Panc1 (cell line): ENCODE measurements at regions not wholly inside any gene's neighbourhood (a gene's known extent, or its start where the extent isn't known, plus 50 kb on each side); places are given as distances from the start of the nearest gene placed in this dataset.

Experiments
- ATAC-seq: fragments of 200-7000 bp; cut with Tn5 transposase; 2 replicates; pipeline ENCODE4 v1.9.1; 2020; ENCODE audit warnings: mild to moderate bottlenecking, moderate library complexity
- BruUV-seq: library from RNA; stranded (reverse); fragments of 400-500 nt; replicated peaks from 2 replicates; lab custom pipeline; 2021; lab: Mats Ljungman, UMichigan
- CTCF ChIA-PET: fragments of 300-600 bp; sonication (Branson Sonifier 250); formaldehyde crosslinking; loops from one replicate; lab custom pipeline; 2022; ENCODE audit warnings: antibody characterized with exemption; lab: Charles Lee
- POLR2A ChIA-PET: fragments of 300-600 bp; sonication (Branson Sonifier 250); formaldehyde crosslinking; loops from one replicate; lab custom pipeline; 2022; ENCODE audit warnings: antibody characterized with exemption; lab: Charles Lee
- DNase-seq: peaks from one replicate; pipeline ENCODE4 v3.0.0-alpha.2; 2010; ENCODE audit warnings: low read depth, low spot score
- H3K27ac ChIP-seq: 2 replicates; pipeline ENCODE4 v1.5.1; 2011; ENCODE audit warnings: mild to moderate bottlenecking, low read length, inconsistent platforms
- H3K27me3 ChIP-seq: fragments of 200-500 bp; sonication (Bioruptor generic); 2 replicates; pipeline ENCODE4 v1.6.0; 2014; ENCODE audit warnings: low read length, inconsistent platforms; ENCODE audit not compliant: control insufficient read depth, insufficient read depth
- H3K36me3 ChIP-seq: fragments of 200-500 bp; sonication (Bioruptor generic); 2 replicates; pipeline ENCODE4 v1.5.1; 2014; ENCODE audit warnings: inconsistent platforms, mild to moderate bottlenecking, low read length, moderate library complexity; ENCODE audit not compliant: control insufficient read depth, insufficient read depth
- H3K4me1 ChIP-seq: 2 replicates; pipeline ENCODE4 v1.5.1; 2011; ENCODE audit warnings: inconsistent platforms, mild to moderate bottlenecking, low read length, moderate library complexity; ENCODE audit not compliant: control insufficient read depth, insufficient read depth
- H3K4me3 ChIP-seq, 2 experiments: 2 replicates each; pipeline ENCODE4 v1.5.1; 2011 to 2012; ENCODE audit warnings: low read depth in 2 of 2, low read length in 2 of 2, mild to moderate bottlenecking in 2 of 2, inconsistent platforms in 1 of 2, moderate library complexity in 1 of 2
- H3K9me3 ChIP-seq: fragments of 200-500 bp; sonication (Bioruptor generic); 2 replicates; pipeline ENCODE4 v1.5.1; 2014; ENCODE audit warnings: low read depth, mild to moderate bottlenecking, inconsistent platforms, low read length, moderate library complexity; ENCODE audit not compliant: control insufficient read depth, insufficient read depth
- POLR2AphosphoS5 ChIP-seq: IDR thresholded peaks from 2 replicates; pipeline ENCODE4 v1.6.1; 2012; ENCODE audit warnings: mild to moderate bottlenecking, low read depth, low read length, moderate library complexity
- SIN3A ChIP-seq: IDR thresholded peaks from 2 replicates; pipeline ENCODE4 v1.6.1; 2012; ENCODE audit warnings: low read depth, mild to moderate bottlenecking, low read length, moderate library complexity, borderline replicate concordance; ENCODE audit not compliant: insufficient read depth
- TCF7L2 ChIP-seq: IDR thresholded peaks from 2 replicates; pipeline ENCODE4 v1.6.1; 2011; ENCODE audit warnings: mild to moderate bottlenecking, low read depth, low read length, inconsistent platforms
- in situ Hi-C: cut with HindIII; loops from 2 replicates; pipeline ENCODE4 v1.10.0; 2016; ENCODE audit warnings: low sequenced_read_pairs, low pct_unique_long_range_greater_than_20kb
- intact Hi-C: fragments of 100-400 bp; cut with micrococcal nuclease; formaldehyde crosslinking; loops from one replicate; pipeline ENCODE4 v1.10.0; 2022; ENCODE audit not compliant: unreplicated experiment
- TF ChIP-seq, protein P1 (sequence below): fragments of 450-650 bp; IDR thresholded peaks from 2 replicates; pipeline ENCODE4 v1.5.1; 2017; ENCODE audit warnings: mild to moderate bottlenecking
- TF ChIP-seq, protein P2 (sequence below), 2 experiments: IDR thresholded peaks; 2 replicates each; pipeline ENCODE4 v1.6.1; 2011 to 2012; ENCODE audit warnings: low read depth in 2 of 2, control low read depth in 1 of 2, low read length in 1 of 2, mild to moderate bottlenecking in 1 of 2, moderate library complexity in 1 of 2; ENCODE audit not compliant: insufficient read depth in 1 of 2

DNA sequence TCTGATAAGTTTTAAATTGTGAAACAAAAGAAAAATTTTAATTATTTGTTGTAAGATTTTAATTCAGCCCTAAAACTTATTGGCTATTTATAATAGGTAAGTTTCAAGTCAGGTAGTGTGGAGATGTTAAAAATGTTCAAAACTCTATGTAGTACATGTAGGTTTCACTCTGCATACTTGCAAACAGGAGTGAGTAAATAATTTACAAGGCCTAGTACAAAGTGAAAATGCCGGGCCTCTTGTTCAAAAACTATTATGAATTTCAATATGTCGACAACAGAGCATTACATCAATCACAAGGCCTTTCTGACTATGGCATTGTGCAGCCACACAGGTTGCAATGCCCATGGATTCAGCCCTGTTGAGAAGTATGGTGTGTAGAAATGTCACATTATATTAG, 80.9 kb upstream of the GRIK2 start:
- Histone ChIP-seq H3K27ac (no peak overlapping the region), H3K4me3 (no peak overlapping the region), H3K36me3 (no peaks in the 10 kb centered on the region), H3K27me3 (no peaks in the 10 kb centered on the region), H3K9me3 (no peaks in the 10 kb centered on the region), H3K4me1 (no peaks in the 10 kb centered on the region)
- no peak for DNase-seq
- intact Hi-C loops (no loop called here), in situ Hi-C loops (no loop called here)
- BruUV-seq: no TSS peak
- CTCF ChIA-PET: no interaction called here
- ATAC-seq: no peak
- TF ChIP-seq SIN3A (no peak), POLR2AphosphoS5 (no peak), TCF7L2 (no peak)
- TF ChIP-seq, protein P1, sequence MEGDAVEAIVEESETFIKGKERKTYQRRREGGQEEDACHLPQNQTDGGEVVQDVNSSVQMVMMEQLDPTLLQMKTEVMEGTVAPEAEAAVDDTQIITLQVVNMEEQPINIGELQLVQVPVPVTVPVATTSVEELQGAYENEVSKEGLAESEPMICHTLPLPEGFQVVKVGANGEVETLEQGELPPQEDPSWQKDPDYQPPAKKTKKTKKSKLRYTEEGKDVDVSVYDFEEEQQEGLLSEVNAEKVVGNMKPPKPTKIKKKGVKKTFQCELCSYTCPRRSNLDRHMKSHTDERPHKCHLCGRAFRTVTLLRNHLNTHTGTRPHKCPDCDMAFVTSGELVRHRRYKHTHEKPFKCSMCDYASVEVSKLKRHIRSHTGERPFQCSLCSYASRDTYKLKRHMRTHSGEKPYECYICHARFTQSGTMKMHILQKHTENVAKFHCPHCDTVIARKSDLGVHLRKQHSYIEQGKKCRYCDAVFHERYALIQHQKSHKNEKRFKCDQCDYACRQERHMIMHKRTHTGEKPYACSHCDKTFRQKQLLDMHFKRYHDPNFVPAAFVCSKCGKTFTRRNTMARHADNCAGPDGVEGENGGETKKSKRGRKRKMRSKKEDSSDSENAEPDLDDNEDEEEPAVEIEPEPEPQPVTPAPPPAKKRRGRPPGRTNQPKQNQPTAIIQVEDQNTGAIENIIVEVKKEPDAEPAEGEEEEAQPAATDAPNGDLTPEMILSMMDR: no peak
- TF ChIP-seq, protein P2, sequence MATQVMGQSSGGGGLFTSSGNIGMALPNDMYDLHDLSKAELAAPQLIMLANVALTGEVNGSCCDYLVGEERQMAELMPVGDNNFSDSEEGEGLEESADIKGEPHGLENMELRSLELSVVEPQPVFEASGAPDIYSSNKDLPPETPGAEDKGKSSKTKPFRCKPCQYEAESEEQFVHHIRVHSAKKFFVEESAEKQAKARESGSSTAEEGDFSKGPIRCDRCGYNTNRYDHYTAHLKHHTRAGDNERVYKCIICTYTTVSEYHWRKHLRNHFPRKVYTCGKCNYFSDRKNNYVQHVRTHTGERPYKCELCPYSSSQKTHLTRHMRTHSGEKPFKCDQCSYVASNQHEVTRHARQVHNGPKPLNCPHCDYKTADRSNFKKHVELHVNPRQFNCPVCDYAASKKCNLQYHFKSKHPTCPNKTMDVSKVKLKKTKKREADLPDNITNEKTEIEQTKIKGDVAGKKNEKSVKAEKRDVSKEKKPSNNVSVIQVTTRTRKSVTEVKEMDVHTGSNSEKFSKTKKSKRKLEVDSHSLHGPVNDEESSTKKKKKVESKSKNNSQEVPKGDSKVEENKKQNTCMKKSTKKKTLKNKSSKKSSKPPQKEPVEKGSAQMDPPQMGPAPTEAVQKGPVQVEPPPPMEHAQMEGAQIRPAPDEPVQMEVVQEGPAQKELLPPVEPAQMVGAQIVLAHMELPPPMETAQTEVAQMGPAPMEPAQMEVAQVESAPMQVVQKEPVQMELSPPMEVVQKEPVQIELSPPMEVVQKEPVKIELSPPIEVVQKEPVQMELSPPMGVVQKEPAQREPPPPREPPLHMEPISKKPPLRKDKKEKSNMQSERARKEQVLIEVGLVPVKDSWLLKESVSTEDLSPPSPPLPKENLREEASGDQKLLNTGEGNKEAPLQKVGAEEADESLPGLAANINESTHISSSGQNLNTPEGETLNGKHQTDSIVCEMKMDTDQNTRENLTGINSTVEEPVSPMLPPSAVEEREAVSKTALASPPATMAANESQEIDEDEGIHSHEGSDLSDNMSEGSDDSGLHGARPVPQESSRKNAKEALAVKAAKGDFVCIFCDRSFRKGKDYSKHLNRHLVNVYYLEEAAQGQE (IDR thresholded peaks at IDR 0.05; ENCODE audit: insufficient read depth in 1 of 2, low read depth in 2 of 2, low read length in 1 of 2): no peak
- POLR2A ChIA-PET: no interaction called here

DNA sequence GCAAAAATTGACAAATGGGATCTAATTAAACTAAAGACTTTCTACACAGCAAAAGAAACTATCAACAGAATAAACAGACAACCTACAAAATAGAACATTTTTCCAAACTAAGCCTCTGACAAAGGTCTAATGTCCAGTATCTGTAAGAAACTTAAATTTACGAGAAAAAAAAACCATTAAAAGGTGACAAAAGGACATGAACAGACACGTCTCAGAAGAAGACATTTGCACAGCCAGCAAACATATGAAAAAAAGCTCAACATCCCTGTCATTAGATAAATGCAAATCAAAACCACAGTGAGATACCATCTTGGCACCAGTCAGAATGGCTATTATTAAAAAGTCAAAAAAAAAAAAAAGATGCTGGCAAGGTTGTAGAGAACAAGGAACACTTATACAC, 70.6 kb upstream of the GRIK2 start:
- H3K9me3 ChIP-seq: no peaks in the 10 kb centered on the region
- H3K36me3 ChIP-seq: no peaks in the 10 kb centered on the region
- POLR2A ChIA-PET: no interaction called here
- BruUV-seq: no TSS peak
- ATAC-seq (no peak), DNase-seq (no peak)
- H3K4me3 ChIP-seq: no peak overlapping the region
- CTCF ChIA-PET: no interaction called here
- H3K27ac ChIP-seq: no peak overlapping the region
- no peaks in the 10 kb centered on the region for H3K27me3 ChIP-seq
- intact Hi-C loops (no loop called here), in situ Hi-C loops (no loop called here)
- TF ChIP-seq, protein P2 (IDR thresholded peaks at IDR 0.05; ENCODE audit: insufficient read depth in 1 of 2, low read depth in 2 of 2, low read length in 1 of 2): no peak
- TF ChIP-seq POLR2AphosphoS5 (no peak), TCF7L2 (no peak), SIN3A (no peak)
- TF ChIP-seq, protein P1: no peak
- no peaks in the 10 kb centered on the region for H3K4me1 ChIP-seq
